SK-N-SH treated with all-trans-retinoic acid at 6 μM for 48 hours (cell line): ENCODE measurements at regions not wholly inside any gene's neighbourhood (a gene's known extent, or its start where the extent isn't known, plus 50 kb on each side); places are given as distances from the start of the nearest gene placed in this dataset.

ENCODE experiments used
- ATAC-seq: fragments of 200-7000 bp; cut with Tn5 transposase; 3 replicates; pipeline ENCODE4 v1.9.1; 2020; ENCODE audit warnings: mild to moderate bottlenecking, moderate library complexity
- ARNTL ChIP-seq: fragments of 450-650 bp; formaldehyde crosslinking; IDR thresholded peaks from 2 replicates; pipeline ENCODE4 v1.5.0; 2020; ENCODE audit warnings: low read depth, mild to moderate bottlenecking, moderate library complexity, borderline replicate concordance
- BACH2 ChIP-seq: fragments of 250-450 bp; sonication (Bioruptor Pico); IDR thresholded peaks from 2 replicates; pipeline ENCODE4 v1.9.0; 2021; ENCODE audit warnings: mild to moderate bottlenecking, borderline replicate concordance
- CREB5 ChIP-seq: fragments of 250-450 bp; sonication (Bioruptor Pico); IDR thresholded peaks from 2 replicates; pipeline ENCODE4 v1.5.1; 2020; ENCODE audit warnings: low read depth, mild to moderate bottlenecking, moderate library complexity
- CSDC2 ChIP-seq: fragments of 250-450 bp; sonication (Bioruptor Pico); IDR thresholded peaks from 2 replicates; pipeline ENCODE4 v1.5.0; 2020; ENCODE audit warnings: mild to moderate bottlenecking, moderate library complexity
- CSRNP3 ChIP-seq: fragments of 250-450 bp; sonication (Bioruptor Pico); IDR thresholded peaks from 2 replicates; pipeline ENCODE4 v1.5.1; 2021; ENCODE audit warnings: mild to moderate bottlenecking, moderate library complexity
- ESRRG ChIP-seq: fragments of 250-450 bp; sonication (Bioruptor Pico); IDR thresholded peaks from 2 replicates; pipeline ENCODE4 v1.6.1; 2021; ENCODE audit warnings: mild to moderate bottlenecking
- GLIS3 ChIP-seq: fragments of 250-450 bp; sonication (Bioruptor Pico); IDR thresholded peaks from 2 replicates; pipeline ENCODE4 v1.5.0; 2020; ENCODE audit warnings: mild to moderate bottlenecking, moderate library complexity
- ISL1 ChIP-seq: fragments of 250-450 bp; sonication (Bioruptor Pico); IDR thresholded peaks from 2 replicates; pipeline ENCODE4 v2.1.2; 2022; ENCODE audit warnings: mild to moderate bottlenecking, moderate library complexity
- OSR1 ChIP-seq: fragments of 250-450 bp; sonication (Bioruptor Pico); IDR thresholded peaks from 2 replicates; pipeline ENCODE4 v1.8.0; 2022; ENCODE audit warnings: moderate library complexity, mild to moderate bottlenecking, inconsistent platforms
- PATZ1 ChIP-seq: fragments of 250-450 bp; sonication (Bioruptor Pico); IDR thresholded peaks from 2 replicates; pipeline ENCODE4 v1.8.0; 2020; ENCODE audit warnings: mild to moderate bottlenecking, moderate library complexity, borderline replicate concordance
- POU6F1 ChIP-seq: fragments of 250-450 bp; sonication (Bioruptor Pico); IDR thresholded peaks from 2 replicates; pipeline ENCODE4 v1.8.0; 2021; ENCODE audit warnings: low read depth, mild to moderate bottlenecking, moderate library complexity, borderline replicate concordance
- PPARA ChIP-seq: fragments of 250-450 bp; sonication (Bioruptor Pico); IDR thresholded peaks from 2 replicates; pipeline ENCODE4 v1.5.0; 2020; ENCODE audit warnings: mild to moderate bottlenecking, borderline replicate concordance
- RARB ChIP-seq: fragments of 250-450 bp; sonication (Bioruptor Pico); IDR thresholded peaks from 2 replicates; pipeline ENCODE4 v1.8.0; 2021; ENCODE audit warnings: mild to moderate bottlenecking, moderate library complexity
- SNAI2 ChIP-seq: fragments of 250-450 bp; sonication (Bioruptor Pico); IDR thresholded peaks from 2 replicates; pipeline ENCODE4 v1.5.0; 2020; ENCODE audit warnings: mild to moderate bottlenecking, moderate library complexity
- TCF4 ChIP-seq: fragments of 250-450 bp; sonication (Bioruptor Pico); IDR thresholded peaks from 2 replicates; pipeline ENCODE4 v1.8.0; 2021; ENCODE audit warnings: mild to moderate bottlenecking, moderate library complexity, borderline replicate concordance
- TOX ChIP-seq: fragments of 250-450 bp; sonication (Bioruptor Pico); IDR thresholded peaks from 2 replicates; pipeline ENCODE4 v1.8.0; 2021; ENCODE audit warnings: mild to moderate bottlenecking, moderate library complexity, borderline replicate concordance
- ZC3H10 ChIP-seq: fragments of 250-450 bp; sonication (Bioruptor Pico); IDR thresholded peaks from 2 replicates; pipeline ENCODE4 v1.5.1; 2021; ENCODE audit warnings: mild to moderate bottlenecking, moderate library complexity
- ZFP3 ChIP-seq: fragments of 250-450 bp; sonication (Bioruptor Pico); IDR thresholded peaks from 2 replicates; pipeline ENCODE4 v1.5.0; 2020; ENCODE audit warnings: mild to moderate bottlenecking, moderate library complexity
- ZFP30 ChIP-seq: fragments of 450-650 bp; formaldehyde crosslinking; IDR thresholded peaks from 2 replicates; pipeline ENCODE4 v1.5.0; 2022; ENCODE audit warnings: mild to moderate bottlenecking, moderate library complexity
- ZNF565 ChIP-seq: fragments of 450-650 bp; formaldehyde crosslinking; conservative IDR thresholded peaks from 2 replicates; pipeline ENCODE4 v1.5.0; 2020; ENCODE audit warnings: low read depth, mild to moderate bottlenecking, moderate library complexity
- ZNF8 ChIP-seq: fragments of 450-650 bp; formaldehyde crosslinking; IDR thresholded peaks from 2 replicates; pipeline ENCODE4 v1.5.0; 2020; ENCODE audit warnings: mild to moderate bottlenecking, moderate library complexity

DNA sequence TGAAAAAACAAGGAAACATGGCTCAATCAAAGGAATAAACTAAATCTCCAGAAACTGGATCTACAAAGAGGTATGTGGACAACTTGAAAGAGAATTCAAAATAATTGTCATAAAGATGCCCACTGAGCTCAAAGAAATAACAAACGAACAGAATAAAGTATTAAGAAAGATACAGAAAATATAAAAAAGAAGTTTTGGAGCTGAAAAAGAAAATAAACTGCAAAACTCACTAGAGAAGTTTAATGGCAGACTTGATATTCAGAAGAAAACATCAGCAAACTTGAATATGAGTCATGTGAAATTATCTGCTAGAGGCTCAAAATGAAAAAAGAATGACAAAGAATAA is 208.1 kb upstream of the SAMSN1 start:
- no peak for ATAC-seq

DNA sequence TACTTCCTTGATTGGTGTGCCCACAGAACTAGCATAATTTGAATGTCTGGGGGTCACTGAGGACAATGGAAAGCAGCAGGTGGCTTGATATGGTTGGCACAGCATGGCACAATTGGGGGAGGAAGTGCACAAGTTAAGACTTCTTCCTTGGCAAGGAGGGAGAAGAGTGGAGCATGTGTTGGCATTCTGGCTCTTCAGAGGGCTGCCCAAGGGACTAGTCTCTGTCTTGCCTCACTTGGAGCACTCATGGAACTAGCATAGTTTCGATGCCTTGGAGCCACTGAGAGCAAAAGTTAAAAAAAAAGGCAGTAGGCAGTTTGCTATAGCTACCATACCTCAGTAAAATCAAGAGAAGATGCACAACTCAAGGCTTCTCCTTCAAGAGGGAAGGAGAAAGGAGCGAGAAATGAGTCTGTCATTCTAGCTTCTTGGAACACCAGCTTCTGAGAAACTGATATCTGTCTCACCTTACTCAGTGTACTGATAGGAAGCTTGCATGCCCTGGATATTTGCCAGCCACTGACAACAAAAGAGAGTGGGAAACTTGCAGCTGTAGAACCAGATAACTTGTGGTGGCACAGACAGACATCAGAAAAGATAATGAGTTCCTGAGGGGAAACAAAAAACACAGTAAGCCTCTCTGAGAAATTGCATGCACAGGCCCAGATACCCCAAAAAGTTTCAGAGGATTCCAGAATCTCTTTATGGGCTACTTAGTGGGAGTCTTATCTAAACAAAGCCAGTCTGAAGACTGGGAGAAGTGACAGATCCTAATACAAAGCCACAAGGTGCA is 207.5 kb upstream of the SAMSN1 start:
- ATAC-seq, result no peak
- no peak for TF ChIP-seq ZNF8
- TF ChIP-seq ARNTL (CRISPR knock-in tag), result no peak
- TF ChIP-seq TOX (CRISPR knock-in tag), result no peak
- no peak for TF ChIP-seq POU6F1
- no peak for TF ChIP-seq TCF4
- no peak for TF ChIP-seq ZFP30 (CRISPR knock-in tag)
- TF ChIP-seq PATZ1 (CRISPR knock-in tag), result no peak
- TF ChIP-seq BACH2 (CRISPR knock-in tag), result no peak
- TF ChIP-seq ZNF565 (CRISPR knock-in tag), result no peak
- TF ChIP-seq ZC3H10 (CRISPR knock-in tag), result no peak
- no peak for TF ChIP-seq CSDC2 (CRISPR knock-in tag)
- TF ChIP-seq ESRRG (CRISPR knock-in tag), result no peak
- TF ChIP-seq ZFP3 (CRISPR knock-in tag), result no peak
- TF ChIP-seq SNAI2 (CRISPR knock-in tag), result no peak
- no peak for TF ChIP-seq CREB5 (CRISPR knock-in tag)
- no peak for TF ChIP-seq GLIS3 (CRISPR knock-in tag)
- TF ChIP-seq PPARA (CRISPR knock-in tag), result no peak
- TF ChIP-seq CSRNP3 (CRISPR knock-in tag), result no peak
- TF ChIP-seq ISL1 (CRISPR knock-in tag), result no peak

More for the DNA sequence above, 208.1 kb upstream of the SAMSN1 start:
- TF ChIP-seq BACH2 (CRISPR knock-in tag), result no peak
- no peak for TF ChIP-seq PATZ1 (CRISPR knock-in tag)
- TF ChIP-seq GLIS3 (CRISPR knock-in tag), result no peak
- no peak for TF ChIP-seq CREB5 (CRISPR knock-in tag)
- no peak for TF ChIP-seq RARB (CRISPR knock-in tag)
- no peak for TF ChIP-seq ARNTL (CRISPR knock-in tag)
- no peak for TF ChIP-seq CSDC2 (CRISPR knock-in tag)
- no peak for TF ChIP-seq PPARA (CRISPR knock-in tag)
- TF ChIP-seq ZC3H10 (CRISPR knock-in tag), result no peak
- TF ChIP-seq ESRRG (CRISPR knock-in tag), result no peak
- TF ChIP-seq OSR1, result no peak
- TF ChIP-seq ZFP30 (CRISPR knock-in tag), result no peak
